ENCODE measurements at regions not wholly inside any gene's neighbourhood (a gene's known extent, or its start where the extent isn't known, plus 50 kb on each side); places are given as distances from the start of the nearest gene placed in this dataset.

GRCh38 chr13:60689076-60689475, 292.1 kb downstream of the TDRD3 start:
- no peak for TF ChIP-seq CTCF (IDR thresholded peaks at IDR 0.05)
- no peak for TF ChIP-seq POLR2A (IDR thresholded peaks at IDR 0.05)
- no peak for TF ChIP-seq EP300 (IDR thresholded peaks at IDR 0.05; ENCODE audit: low read depth)
- TF ChIP-seq POLR2AphosphoS5 (IDR thresholded peaks at IDR 0.05) = no peak

All from transverse colon (tissue), 4 donors.